ENCODE measurements at regions not wholly inside any gene's neighbourhood (a gene's known extent, or its start where the extent isn't known, plus 50 kb on each side); places are given as distances from the start of the nearest gene placed in this dataset.

GRCh38 chr16:85420501-85421337 lies 192.4 kb upstream of the GSE1 start (continued):
- TF ChIP-seq ZBTB49 (CRISPR knock-in tag; IDR thresholded peaks at IDR 0.05; ENCODE audit: borderline replicate concordance) (no peak; the same call in 1 of the 2 replicates), THYN1 (CRISPR knock-in tag; IDR thresholded peaks at IDR 0.05; ENCODE audit: borderline replicate concordance, low read depth) (no peak), ZNF83 (CRISPR knock-in tag; IDR thresholded peaks at IDR 0.05; ENCODE audit: borderline replicate concordance) (peak; percentile 48; the same call in 1 of the 2 replicates), NR2F1 (CRISPR knock-in tag; IDR thresholded peaks at IDR 0.05) (peak in 1 of 2 experiments; percentile 61; a peak in 1 of 4 replicates), ZNF883 (CRISPR knock-in tag; IDR thresholded peaks at IDR 0.05; ENCODE audit: not compliant biosample characterization) (peak; percentile 80), TAF15 (IDR thresholded peaks at IDR 0.05; ENCODE audit: low read depth, low read length, poor library complexity, severe bottlenecking) (peak; percentile 61), PITX1 (CRISPR knock-in tag; IDR thresholded peaks at IDR 0.05) (peak; percentile 76), UBTF (CRISPR knock-in tag; IDR thresholded peaks at IDR 0.05) (peak; percentile 51; the same call in 1 of the 2 replicates), TOPORS (CRISPR knock-in tag; IDR thresholded peaks at IDR 0.05) (peak; percentile 72; the same call in 1 of the 2 replicates), ZNF329 (CRISPR knock-in tag; IDR thresholded peaks at IDR 0.05; ENCODE audit: low read depth) (peak; percentile 95), ZNF121 (CRISPR knock-in tag; IDR thresholded peaks at IDR 0.05) (peak; percentile 19; the same call in 1 of the 2 replicates), ZNF567 (CRISPR knock-in tag; IDR thresholded peaks at IDR 0.05; ENCODE audit: borderline replicate concordance) (peak; percentile 38; the same call in 1 of the 2 replicates), KDM1A (CRISPR knock-in tag; IDR thresholded peaks at IDR 0.05) (peak; percentile 99), TSC22D2 (CRISPR knock-in tag; IDR thresholded peaks at IDR 0.05; ENCODE audit: borderline replicate concordance) (peak; percentile 62; the same call in 1 of the 2 replicates), TCF7L2 (IDR thresholded peaks at IDR 0.05; ENCODE audit: low read depth, low read length) (no peak), ZNF468 (CRISPR knock-in tag; IDR thresholded peaks at IDR 0.05) (0 out of 2 replicates have a peak, but pooled peaks have one; percentile 81)
- TF ChIP-seq, protein P1, sequence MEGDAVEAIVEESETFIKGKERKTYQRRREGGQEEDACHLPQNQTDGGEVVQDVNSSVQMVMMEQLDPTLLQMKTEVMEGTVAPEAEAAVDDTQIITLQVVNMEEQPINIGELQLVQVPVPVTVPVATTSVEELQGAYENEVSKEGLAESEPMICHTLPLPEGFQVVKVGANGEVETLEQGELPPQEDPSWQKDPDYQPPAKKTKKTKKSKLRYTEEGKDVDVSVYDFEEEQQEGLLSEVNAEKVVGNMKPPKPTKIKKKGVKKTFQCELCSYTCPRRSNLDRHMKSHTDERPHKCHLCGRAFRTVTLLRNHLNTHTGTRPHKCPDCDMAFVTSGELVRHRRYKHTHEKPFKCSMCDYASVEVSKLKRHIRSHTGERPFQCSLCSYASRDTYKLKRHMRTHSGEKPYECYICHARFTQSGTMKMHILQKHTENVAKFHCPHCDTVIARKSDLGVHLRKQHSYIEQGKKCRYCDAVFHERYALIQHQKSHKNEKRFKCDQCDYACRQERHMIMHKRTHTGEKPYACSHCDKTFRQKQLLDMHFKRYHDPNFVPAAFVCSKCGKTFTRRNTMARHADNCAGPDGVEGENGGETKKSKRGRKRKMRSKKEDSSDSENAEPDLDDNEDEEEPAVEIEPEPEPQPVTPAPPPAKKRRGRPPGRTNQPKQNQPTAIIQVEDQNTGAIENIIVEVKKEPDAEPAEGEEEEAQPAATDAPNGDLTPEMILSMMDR (CRISPR knock-in tag; IDR thresholded peaks at IDR 0.05): peak; percentile 100
- TF ChIP-seq, protein P2, sequence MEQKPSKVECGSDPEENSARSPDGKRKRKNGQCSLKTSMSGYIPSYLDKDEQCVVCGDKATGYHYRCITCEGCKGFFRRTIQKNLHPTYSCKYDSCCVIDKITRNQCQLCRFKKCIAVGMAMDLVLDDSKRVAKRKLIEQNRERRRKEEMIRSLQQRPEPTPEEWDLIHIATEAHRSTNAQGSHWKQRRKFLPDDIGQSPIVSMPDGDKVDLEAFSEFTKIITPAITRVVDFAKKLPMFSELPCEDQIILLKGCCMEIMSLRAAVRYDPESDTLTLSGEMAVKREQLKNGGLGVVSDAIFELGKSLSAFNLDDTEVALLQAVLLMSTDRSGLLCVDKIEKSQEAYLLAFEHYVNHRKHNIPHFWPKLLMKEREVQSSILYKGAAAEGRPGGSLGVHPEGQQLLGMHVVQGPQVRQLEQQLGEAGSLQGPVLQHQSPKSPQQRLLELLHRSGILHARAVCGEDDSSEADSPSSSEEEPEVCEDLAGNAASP (CRISPR knock-in tag; IDR thresholded peaks at IDR 0.05; ENCODE audit: borderline replicate concordance): peak; percentile 85
- TF ChIP-seq, protein P3, sequence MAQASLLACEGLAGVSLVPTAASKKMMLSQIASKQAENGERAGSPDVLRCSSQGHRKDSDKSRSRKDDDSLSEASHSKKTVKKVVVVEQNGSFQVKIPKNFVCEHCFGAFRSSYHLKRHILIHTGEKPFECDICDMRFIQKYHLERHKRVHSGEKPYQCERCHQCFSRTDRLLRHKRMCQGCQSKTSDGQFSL (CRISPR knock-in tag; IDR thresholded peaks at IDR 0.05): no peak
